ENCODE measurements at regions not wholly inside any gene's neighbourhood (a gene's known extent, or its start where the extent isn't known, plus 50 kb on each side); places are given as distances from the start of the nearest gene placed in this dataset.

GRCh38 chr11:93969925-93970922 lies 50.9 kb upstream of the HEPHL1 start:
- intact Hi-C loops (cut with DNase I), result no loop called here
- DNase-seq, result no peak
- no peaks in the 10 kb centered on the region for H3K27me3 ChIP-seq
- TF ChIP-seq CTCF (IDR thresholded peaks at IDR 0.05), result no peak
- no peak for TF ChIP-seq POLR2A (IDR thresholded peaks at IDR 0.05)
- H3K4me3 ChIP-seq (replicated peaks in 1 of 3), result no peak overlapping the region
- no peak overlapping the region for H3K27ac ChIP-seq
- no peaks in the 10 kb centered on the region for H3K4me1 ChIP-seq
- H3K36me3 ChIP-seq, result no peaks in the 10 kb centered on the region
- H3K9me3 ChIP-seq, result no peaks in the 10 kb centered on the region
- WGBS, 2 donors, result 82 to 90% methylated on average over 10 of the region's 10 CpGs

Measured in thyroid gland (tissue), 4 donors.